VCaP (cell line): ENCODE measurements at regions not wholly inside any gene's neighbourhood (a gene's known extent, or its start where the extent isn't known, plus 50 kb on each side); places are given as distances from the start of the nearest gene placed in this dataset.

Source experiments
- H3K27ac ChIP-seq: fragments of 450-650 bp; 2 replicates; pipeline ENCODE4 v1.5.1; 2017
- TF ChIP-seq, protein P1 (sequence below): fragments of 450-650 bp; conservative IDR thresholded peaks from 2 replicates; pipeline ENCODE4 v1.5.1; 2017; ENCODE audit warnings: mild to moderate bottlenecking, moderate library complexity

DNA sequence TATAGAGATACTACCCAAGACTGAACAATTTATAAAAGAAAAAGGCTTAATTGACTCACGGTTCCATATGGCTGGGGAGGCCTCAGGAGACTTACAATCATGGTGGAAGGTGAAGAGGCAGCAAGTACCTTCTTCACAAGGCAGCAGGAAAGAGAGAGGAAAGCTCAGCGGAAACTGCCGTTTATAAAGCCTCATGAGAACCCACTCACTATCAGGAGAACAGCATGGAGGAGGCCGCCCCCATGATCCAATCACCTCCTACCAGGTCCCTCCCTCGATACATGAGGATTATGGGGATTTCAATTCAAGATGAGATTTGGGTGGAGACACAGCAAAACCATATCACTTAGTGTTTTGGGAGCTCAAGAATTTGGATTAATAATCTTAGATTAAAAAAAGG lies 240.2 kb downstream of the UACA start:
- H3K27ac ChIP-seq: no peak overlapping the region
- TF ChIP-seq, protein P1, sequence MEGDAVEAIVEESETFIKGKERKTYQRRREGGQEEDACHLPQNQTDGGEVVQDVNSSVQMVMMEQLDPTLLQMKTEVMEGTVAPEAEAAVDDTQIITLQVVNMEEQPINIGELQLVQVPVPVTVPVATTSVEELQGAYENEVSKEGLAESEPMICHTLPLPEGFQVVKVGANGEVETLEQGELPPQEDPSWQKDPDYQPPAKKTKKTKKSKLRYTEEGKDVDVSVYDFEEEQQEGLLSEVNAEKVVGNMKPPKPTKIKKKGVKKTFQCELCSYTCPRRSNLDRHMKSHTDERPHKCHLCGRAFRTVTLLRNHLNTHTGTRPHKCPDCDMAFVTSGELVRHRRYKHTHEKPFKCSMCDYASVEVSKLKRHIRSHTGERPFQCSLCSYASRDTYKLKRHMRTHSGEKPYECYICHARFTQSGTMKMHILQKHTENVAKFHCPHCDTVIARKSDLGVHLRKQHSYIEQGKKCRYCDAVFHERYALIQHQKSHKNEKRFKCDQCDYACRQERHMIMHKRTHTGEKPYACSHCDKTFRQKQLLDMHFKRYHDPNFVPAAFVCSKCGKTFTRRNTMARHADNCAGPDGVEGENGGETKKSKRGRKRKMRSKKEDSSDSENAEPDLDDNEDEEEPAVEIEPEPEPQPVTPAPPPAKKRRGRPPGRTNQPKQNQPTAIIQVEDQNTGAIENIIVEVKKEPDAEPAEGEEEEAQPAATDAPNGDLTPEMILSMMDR: no peak

DNA sequence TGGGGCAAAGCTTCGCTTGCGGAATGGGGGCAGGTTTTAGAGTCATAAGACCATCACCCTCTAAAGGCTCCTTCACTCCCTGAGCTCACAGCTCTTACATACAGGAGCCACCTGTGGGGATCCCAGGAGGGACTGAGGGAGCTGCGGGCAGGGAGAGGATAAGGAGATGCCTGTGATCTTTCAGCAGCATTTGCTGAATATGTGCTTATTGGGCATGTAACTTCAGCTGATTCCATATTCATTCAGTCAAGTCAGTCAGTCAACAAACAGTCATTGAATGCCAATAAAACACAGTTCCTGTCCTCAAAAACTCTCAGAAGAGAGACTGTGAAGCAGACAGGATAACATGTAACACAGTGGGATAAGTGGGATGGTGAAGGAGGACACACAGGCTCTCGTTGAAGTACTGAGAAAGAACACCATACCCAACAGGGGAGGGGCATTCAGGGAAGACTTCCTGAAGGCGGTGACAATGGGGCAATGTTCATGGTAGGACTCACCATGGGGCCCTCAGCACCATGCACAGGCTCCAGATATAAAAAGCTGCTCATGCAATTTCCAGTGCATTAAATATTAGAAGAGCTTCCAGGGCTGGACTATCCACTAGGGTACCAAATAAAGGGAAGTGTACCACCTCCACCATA lies 240.9 kb downstream of the UACA start:
- TF ChIP-seq, protein P1: no peak

DNA sequence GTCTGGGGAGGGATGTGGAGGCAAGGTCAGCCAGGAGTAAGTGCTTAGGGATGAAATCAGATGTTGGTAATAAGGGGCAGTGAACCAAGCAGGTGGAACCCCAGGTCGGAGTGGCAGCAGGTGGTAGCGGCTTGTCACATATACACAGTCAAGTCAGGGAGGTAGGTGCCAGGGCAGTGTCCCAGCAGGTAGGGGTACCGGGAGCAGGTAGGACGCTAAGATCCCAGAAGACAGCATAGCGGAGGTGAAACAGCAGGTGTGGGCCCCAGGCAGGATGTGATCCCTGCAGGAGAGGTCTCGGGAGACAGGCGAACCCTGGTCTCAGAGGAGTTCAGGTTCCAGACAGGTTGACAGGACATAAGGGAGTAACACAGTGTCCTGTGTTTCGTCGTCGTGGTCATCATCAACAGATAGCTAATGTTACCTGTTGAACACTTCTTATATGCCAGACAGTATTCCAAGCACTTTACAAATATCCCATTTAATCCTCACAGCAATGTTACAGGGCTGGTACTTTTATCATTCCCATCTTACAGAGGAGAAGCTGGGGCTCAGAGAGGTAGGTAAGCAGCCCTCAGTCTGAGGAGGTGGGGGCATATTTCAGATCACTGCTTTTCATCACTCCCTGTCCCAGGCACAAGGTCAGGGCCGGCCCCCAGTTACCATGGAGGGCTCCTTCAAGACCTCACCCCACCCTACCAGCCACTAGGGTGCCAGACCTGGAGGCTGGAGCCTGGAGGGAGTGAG lies 241.6 kb downstream of the UACA start:
- TF ChIP-seq, protein P1: no peak

More for the DNA sequence above, 240.9 kb downstream of the UACA start:
- H3K27ac ChIP-seq: no peak overlapping the region

DNA sequence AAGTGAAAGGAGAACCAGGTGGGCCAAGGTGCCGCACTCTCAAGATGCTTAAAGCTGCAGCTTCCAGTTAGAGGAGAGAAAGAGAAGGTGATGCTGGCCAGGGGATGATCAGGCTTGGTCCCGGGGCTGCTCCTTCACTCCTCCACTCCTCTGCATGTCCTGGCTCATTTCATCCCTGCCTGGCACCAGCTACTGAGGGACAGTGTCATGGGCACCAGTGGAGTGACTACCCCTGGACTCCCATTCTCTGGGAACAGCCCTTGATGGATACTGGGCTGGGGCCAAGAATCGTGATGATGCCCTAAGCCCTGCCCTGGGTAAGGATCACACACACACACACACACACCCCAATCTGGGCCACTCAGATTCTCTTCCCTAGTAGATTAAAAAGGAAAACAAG lies 243.7 kb downstream of the UACA start:
- TF ChIP-seq, protein P1: no peak
- H3K27ac ChIP-seq: no peak overlapping the region

More for the DNA sequence above, 241.6 kb downstream of the UACA start:
- no peak overlapping the region for H3K27ac ChIP-seq

DNA sequence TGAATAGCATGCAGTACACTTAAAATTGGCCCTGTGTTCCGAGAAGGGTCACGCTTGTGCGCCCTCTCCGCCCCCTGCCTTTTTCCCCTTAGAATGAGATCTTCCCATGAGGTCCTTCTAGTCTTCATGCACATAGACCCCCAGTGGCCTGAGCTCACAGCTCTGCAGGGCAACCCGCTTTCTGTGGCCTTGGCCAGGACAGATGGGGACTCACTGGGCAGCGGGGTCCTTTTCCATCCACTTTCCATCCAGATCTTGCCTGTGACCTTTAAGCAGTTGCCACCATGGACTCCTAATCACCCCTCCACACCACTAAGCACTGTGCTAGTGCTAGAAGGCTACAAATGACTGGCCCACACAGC lies 244.4 kb downstream of the UACA start:
- no peak overlapping the region for H3K27ac ChIP-seq
- TF ChIP-seq, protein P1: no peak

DNA sequence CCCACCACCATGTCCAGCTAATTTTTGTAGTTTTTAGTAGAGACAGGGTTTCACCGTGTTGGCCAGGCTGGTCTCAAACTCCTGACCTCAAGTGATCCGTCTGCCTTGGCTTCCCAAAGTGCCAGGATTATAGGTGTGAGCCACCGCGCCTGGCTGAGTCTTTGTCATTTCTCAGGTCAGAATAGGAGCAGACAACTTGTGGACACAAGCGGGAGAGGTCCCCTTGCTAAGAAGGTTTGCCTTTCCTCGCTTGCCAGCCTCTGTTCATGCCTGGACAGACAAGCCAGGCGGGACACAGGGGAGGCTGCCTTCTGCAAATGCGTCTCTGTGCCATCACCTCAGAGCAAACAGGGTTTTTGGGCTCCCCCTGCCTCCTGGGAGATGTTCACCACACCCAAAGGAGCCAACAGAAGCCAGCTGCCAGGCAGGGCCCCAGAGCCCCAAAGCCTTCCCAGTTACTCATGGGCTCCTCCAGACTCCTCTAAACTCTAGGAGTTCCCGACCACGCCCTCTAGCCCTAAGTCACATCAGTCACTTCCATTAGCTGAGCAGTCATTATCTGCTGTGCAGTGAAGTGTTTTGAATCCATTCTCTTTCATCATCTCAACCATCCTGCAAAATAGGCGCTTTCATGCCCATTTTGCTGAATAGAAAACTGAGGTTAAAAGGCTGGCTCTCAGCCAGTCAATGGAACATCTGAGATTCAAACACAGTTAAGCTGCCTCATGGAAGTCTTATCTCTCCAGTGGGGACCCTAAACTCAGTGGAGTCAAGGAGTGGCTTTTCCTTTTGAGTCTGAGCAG lies 245.0 kb downstream of the UACA start:
- TF ChIP-seq, protein P1: no peak
- no peak overlapping the region for H3K27ac ChIP-seq

DNA sequence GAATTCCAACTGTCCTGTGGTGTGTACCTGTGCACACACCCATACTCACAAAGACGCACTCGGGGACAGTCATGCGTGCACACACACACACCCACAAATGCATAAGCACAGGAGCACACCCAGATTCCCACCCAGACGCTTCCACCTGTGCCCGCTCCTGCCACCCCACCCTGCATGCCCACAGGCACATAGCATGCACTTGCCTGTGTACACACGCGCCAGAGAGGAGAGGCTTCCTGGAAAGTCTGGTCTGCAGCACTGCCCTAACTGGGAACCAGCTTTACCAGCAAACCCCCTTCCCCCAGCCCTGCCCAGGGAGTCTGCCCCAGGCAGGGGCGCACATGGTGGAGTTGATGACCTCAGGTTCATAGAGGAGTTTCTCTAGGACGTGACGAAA lies 246.2 kb downstream of the UACA start:
- no peak overlapping the region for H3K27ac ChIP-seq
- TF ChIP-seq, protein P1: no peak
